Hepatocyte (in vitro differentiated cells): ENCODE measurements at regions not wholly inside any gene's neighbourhood (a gene's known extent, or its start where the extent isn't known, plus 50 kb on each side); places are given as distances from the start of the nearest gene placed in this dataset.

Experiments used
- CTCF ChIP-seq: fragments of 200-600 bp; sonication (generic); IDR thresholded peaks from 2 replicates; pipeline ENCODE4 v1.5.1; 2016; ENCODE audit warnings: antibody characterized with exemption, mild to moderate bottlenecking; ENCODE audit not compliant: poor library complexity
- EZH2 ChIP-seq: fragments of 200-600 bp; sonication (generic); IDR thresholded peaks from 2 replicates; pipeline ENCODE4 v1.6.1; 2016; ENCODE audit warnings: antibody characterized with exemption, mild to moderate bottlenecking, borderline replicate concordance

- no peak for TF ChIP-seq CTCF
- no peak for TF ChIP-seq EZH2
These were observed 77.4 kb downstream of the THNSL2 start for GRCh38 chr2:88247531-88247930.
